ENCODE measurements at regions not wholly inside any gene's neighbourhood (a gene's known extent, or its start where the extent isn't known, plus 50 kb on each side); places are given as distances from the start of the nearest gene placed in this dataset.

DNA sequence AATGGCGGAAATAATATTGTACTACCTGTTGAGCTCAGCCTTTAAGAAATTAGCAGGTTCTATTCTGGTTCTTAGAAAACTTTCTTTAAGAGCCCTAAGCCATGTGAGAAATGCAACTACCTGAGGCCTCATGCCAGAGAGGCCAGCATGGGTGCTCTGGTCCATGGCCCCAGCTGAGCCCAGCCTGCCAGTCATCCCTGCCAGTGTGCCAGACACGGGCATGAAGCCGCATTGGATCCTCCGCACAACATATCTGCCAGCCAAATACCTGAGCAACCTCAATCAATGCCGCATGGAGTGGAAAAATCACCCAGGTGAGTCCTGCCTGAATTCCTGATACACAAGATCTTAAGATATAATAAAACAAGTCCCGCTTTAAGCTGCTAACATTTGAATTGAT is 91.8 kb downstream of the C21orf91 start:
- no peak for TF ChIP-seq GABPA (IDR thresholded peaks at IDR 0.05 in 1 of 2, conservative IDR thresholded peaks at IDR 0.05 in 1 of 2)
- TF ChIP-seq SP1 (IDR thresholded peaks at IDR 0.05) = no peak
- TF ChIP-seq, protein P1, sequence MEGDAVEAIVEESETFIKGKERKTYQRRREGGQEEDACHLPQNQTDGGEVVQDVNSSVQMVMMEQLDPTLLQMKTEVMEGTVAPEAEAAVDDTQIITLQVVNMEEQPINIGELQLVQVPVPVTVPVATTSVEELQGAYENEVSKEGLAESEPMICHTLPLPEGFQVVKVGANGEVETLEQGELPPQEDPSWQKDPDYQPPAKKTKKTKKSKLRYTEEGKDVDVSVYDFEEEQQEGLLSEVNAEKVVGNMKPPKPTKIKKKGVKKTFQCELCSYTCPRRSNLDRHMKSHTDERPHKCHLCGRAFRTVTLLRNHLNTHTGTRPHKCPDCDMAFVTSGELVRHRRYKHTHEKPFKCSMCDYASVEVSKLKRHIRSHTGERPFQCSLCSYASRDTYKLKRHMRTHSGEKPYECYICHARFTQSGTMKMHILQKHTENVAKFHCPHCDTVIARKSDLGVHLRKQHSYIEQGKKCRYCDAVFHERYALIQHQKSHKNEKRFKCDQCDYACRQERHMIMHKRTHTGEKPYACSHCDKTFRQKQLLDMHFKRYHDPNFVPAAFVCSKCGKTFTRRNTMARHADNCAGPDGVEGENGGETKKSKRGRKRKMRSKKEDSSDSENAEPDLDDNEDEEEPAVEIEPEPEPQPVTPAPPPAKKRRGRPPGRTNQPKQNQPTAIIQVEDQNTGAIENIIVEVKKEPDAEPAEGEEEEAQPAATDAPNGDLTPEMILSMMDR (IDR thresholded peaks at IDR 0.05; ENCODE audit: low read depth, low read length, missing input control) = no peak
- TF ChIP-seq RAD21 (IDR thresholded peaks at IDR 0.05) = no peak
- no peak for TF ChIP-seq RXRA (IDR thresholded peaks at IDR 0.05)
- TF ChIP-seq YY1 (IDR thresholded peaks at IDR 0.05) = no peak
- TF ChIP-seq FOXA1 (IDR thresholded peaks at IDR 0.05) = no peak
- TF ChIP-seq, protein P2, sequence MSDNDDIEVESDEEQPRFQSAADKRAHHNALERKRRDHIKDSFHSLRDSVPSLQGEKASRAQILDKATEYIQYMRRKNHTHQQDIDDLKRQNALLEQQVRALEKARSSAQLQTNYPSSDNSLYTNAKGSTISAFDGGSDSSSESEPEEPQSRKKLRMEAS (IDR thresholded peaks at IDR 0.05) = no peak
- no peak for TF ChIP-seq HNF4A (conservative IDR thresholded peaks at IDR 0.05)
- TF ChIP-seq JUND (IDR thresholded peaks at IDR 0.05) = no peak
- TF ChIP-seq, protein P3, sequence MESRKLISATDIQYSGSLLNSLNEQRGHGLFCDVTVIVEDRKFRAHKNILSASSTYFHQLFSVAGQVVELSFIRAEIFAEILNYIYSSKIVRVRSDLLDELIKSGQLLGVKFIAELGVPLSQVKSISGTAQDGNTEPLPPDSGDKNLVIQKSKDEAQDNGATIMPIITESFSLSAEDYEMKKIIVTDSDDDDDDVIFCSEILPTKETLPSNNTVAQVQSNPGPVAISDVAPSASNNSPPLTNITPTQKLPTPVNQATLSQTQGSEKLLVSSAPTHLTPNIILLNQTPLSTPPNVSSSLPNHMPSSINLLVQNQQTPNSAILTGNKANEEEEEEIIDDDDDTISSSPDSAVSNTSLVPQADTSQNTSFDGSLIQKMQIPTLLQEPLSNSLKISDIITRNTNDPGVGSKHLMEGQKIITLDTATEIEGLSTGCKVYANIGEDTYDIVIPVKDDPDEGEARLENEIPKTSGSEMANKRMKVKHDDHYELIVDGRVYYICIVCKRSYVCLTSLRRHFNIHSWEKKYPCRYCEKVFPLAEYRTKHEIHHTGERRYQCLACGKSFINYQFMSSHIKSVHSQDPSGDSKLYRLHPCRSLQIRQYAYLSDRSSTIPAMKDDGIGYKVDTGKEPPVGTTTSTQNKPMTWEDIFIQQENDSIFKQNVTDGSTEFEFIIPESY (IDR thresholded peaks at IDR 0.05) = no peak

Measured in liver (tissue), 3 donors.